ENCODE measurements at regions not wholly inside any gene's neighbourhood (a gene's known extent, or its start where the extent isn't known, plus 50 kb on each side); places are given as distances from the start of the nearest gene placed in this dataset.
"Not testable (repeated sequence)": the region's sequence is repeated elsewhere in the genome, so short reads cannot be mapped to it uniquely, and the experiment has no call there.

DNA sequence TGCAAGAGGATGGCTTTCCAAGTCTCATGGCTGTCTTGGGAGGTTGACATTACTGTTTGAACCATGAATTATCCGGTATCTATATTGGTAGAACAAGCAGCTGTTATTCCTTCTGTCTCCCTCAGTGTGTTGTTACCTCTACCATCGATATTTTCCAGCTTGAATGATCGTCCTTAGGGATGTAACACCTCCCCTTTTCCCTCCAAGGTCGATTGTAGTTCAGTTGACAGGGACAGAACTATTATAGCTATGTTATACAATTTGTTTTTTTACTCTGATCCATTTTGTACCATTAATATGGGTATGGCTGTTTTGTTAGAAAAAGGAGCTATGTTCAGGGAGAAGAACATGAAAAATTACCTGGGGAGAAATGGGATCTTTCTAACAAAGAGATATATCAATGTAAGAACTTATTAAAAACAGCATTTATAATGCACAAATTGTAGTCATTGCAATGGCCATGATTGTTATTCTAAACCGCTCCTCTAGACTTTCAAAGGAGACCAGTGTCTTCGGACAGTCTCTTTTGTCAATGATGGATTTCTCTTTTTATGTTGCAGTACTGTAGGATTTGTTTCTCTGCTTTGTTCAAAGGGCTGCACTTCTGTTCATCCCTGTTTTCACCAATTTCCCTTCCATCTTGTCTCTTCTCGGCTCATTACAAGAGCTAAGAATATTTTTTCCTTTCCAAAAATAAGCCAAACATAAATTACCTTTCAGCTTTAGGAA, 1535.5 kb downstream of the KHDRBS2 start:
- H4K8ac ChIP-seq (ENCODE audit: low read depth, low read length); H4K12ac ChIP-seq (ENCODE audit: low read depth, low read length); H3K14ac ChIP-seq (ENCODE audit: low read length); H4K91ac ChIP-seq (ENCODE audit: low read depth, low read length); H3K9me3 ChIP-seq (ENCODE audit: insufficient read depth, low read depth, low read length); H2AFZ ChIP-seq (ENCODE audit: insufficient read depth, low read length, poor library complexity); H2AK5ac ChIP-seq (ENCODE audit: low read length); H2BK5ac ChIP-seq (ENCODE audit: low read depth, low read length, poor library complexity); H3K23ac ChIP-seq (ENCODE audit: low read length); H3K27me3 ChIP-seq (ENCODE audit: insufficient read depth, low read length); H3K4me1 ChIP-seq (ENCODE audit: control insufficient read depth in 1 of 2, insufficient read depth in 2 of 2, low read length in 2 of 2); H3K4me3 ChIP-seq (ENCODE audit: low read depth, low read length); H3K9ac ChIP-seq (ENCODE audit: low read length); H2BK120ac ChIP-seq (ENCODE audit: insufficient read depth, low read length, poor library complexity); H3K79me1 ChIP-seq (ENCODE audit: low read length); H2BK12ac ChIP-seq (ENCODE audit: low read length); H3K18ac ChIP-seq (ENCODE audit: low read length); DNase-seq; H3K79me2 ChIP-seq (ENCODE audit: control insufficient read depth, insufficient read depth, low read length, poor library complexity); H3K27ac ChIP-seq (ENCODE audit: low read depth, low read length); H3K36me3 ChIP-seq (ENCODE audit: control insufficient read depth in 1 of 2, insufficient read depth in 2 of 2, low read length in 2 of 2); H3K4me2 ChIP-seq (ENCODE audit: low read length); H3K4ac ChIP-seq (ENCODE audit: low read depth, low read length): not testable (repeated sequence)
- no CpG with 5 or more reads among the region's 7 CpGs for WGBS (ENCODE audit: extremely low coverage, insufficient coverage, insufficient read length)

DNA sequence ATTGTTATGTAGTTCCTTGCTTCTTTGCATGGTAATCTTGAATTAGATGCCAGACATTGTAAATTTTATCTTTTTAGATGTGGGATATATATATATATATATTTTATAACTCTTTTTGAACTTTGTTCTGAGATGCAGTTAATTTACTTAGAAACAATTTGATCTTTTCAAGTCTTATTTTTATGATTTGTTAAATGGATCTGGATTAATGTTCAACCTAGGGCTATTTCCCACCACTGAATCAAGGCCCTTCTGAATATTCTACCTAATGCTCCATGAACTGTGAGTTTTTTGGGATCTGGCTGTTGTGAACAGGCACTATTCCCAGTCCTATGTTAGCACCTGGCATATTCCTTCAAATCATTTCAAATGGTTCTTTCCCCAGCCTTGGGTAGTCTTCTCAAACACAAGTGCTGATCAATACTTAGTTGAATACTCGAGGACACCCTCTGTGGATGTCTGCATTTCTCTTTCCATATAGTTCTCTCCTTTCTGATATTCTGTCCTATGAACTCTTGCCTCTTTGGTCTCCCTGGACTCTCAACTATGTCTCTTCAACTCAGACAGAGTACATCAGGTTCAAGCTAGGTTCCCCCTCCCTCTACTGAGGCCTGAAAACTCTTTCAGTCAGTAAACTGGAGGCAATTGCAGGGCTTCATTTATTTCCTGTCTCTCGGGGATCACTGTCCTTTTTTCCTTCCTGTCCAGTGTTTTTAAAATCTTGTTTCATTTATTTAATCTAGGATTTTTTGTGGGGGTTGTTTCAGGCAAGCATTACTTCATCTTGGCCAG, 1538.1 kb downstream of the KHDRBS2 start:
- H2AFZ ChIP-seq (ENCODE audit: insufficient read depth, low read length, poor library complexity); H4K91ac ChIP-seq (ENCODE audit: low read depth, low read length); H2BK12ac ChIP-seq (ENCODE audit: low read length); H3K14ac ChIP-seq (ENCODE audit: low read length); H3K18ac ChIP-seq (ENCODE audit: low read length); H3K79me2 ChIP-seq (ENCODE audit: control insufficient read depth, insufficient read depth, low read length, poor library complexity); H3K4me3 ChIP-seq (ENCODE audit: low read depth, low read length); H2BK120ac ChIP-seq (ENCODE audit: insufficient read depth, low read length, poor library complexity); H2BK5ac ChIP-seq (ENCODE audit: low read depth, low read length, poor library complexity); H4K8ac ChIP-seq (ENCODE audit: low read depth, low read length); H3K27ac ChIP-seq (ENCODE audit: low read depth, low read length); H3K4me2 ChIP-seq (ENCODE audit: low read length); H3K27me3 ChIP-seq (ENCODE audit: insufficient read depth, low read length); H2AK5ac ChIP-seq (ENCODE audit: low read length); H3K79me1 ChIP-seq (ENCODE audit: low read length); H4K12ac ChIP-seq (ENCODE audit: low read depth, low read length); H3K9me3 ChIP-seq (ENCODE audit: insufficient read depth, low read depth, low read length); H3K4ac ChIP-seq (ENCODE audit: low read depth, low read length); H3K4me1 ChIP-seq (ENCODE audit: control insufficient read depth in 1 of 2, insufficient read depth in 2 of 2, low read length in 2 of 2); H3K9ac ChIP-seq (ENCODE audit: low read length); H3K36me3 ChIP-seq (ENCODE audit: control insufficient read depth in 1 of 2, insufficient read depth in 2 of 2, low read length in 2 of 2); H3K23ac ChIP-seq (ENCODE audit: low read length); DNase-seq: not testable (repeated sequence)
- no CpG with 5 or more reads among the region's 2 CpGs for WGBS (ENCODE audit: extremely low coverage, insufficient coverage, insufficient read length)

GRCh38 chr6:60737764-60738425, 1548.1 kb downstream of the KHDRBS2 start:
- not testable (repeated sequence) for H3K4me2 ChIP-seq (ENCODE audit: low read length); H3K14ac ChIP-seq (ENCODE audit: low read length); H3K27ac ChIP-seq (ENCODE audit: low read depth, low read length); H4K12ac ChIP-seq (ENCODE audit: low read depth, low read length); DNase-seq; H2BK5ac ChIP-seq (ENCODE audit: low read depth, low read length, poor library complexity); H3K9me3 ChIP-seq (ENCODE audit: insufficient read depth, low read depth, low read length); H2AK5ac ChIP-seq (ENCODE audit: low read length); H3K79me2 ChIP-seq (ENCODE audit: control insufficient read depth, insufficient read depth, low read length, poor library complexity); H3K36me3 ChIP-seq (ENCODE audit: control insufficient read depth in 1 of 2, insufficient read depth in 2 of 2, low read length in 2 of 2); H4K8ac ChIP-seq (ENCODE audit: low read depth, low read length); H2AFZ ChIP-seq (ENCODE audit: insufficient read depth, low read length, poor library complexity); H2BK120ac ChIP-seq (ENCODE audit: insufficient read depth, low read length, poor library complexity); H3K18ac ChIP-seq (ENCODE audit: low read length); H3K79me1 ChIP-seq (ENCODE audit: low read length); H2BK12ac ChIP-seq (ENCODE audit: low read length); H4K91ac ChIP-seq (ENCODE audit: low read depth, low read length); H3K4me1 ChIP-seq (ENCODE audit: control insufficient read depth in 1 of 2, insufficient read depth in 2 of 2, low read length in 2 of 2); H3K4ac ChIP-seq (ENCODE audit: low read depth, low read length); H3K9ac ChIP-seq (ENCODE audit: low read length); H3K27me3 ChIP-seq (ENCODE audit: insufficient read depth, low read length); H3K4me3 ChIP-seq (ENCODE audit: low read depth, low read length); H3K23ac ChIP-seq (ENCODE audit: low read length)
- no CpG with 5 or more reads among the region's 2 CpGs for WGBS (ENCODE audit: extremely low coverage, insufficient coverage, insufficient read length)

- H3K79me2 ChIP-seq (ENCODE audit: control insufficient read depth, insufficient read depth, low read length, poor library complexity); H2AFZ ChIP-seq (ENCODE audit: insufficient read depth, low read length, poor library complexity); H3K4me1 ChIP-seq (ENCODE audit: control insufficient read depth in 1 of 2, insufficient read depth in 2 of 2, low read length in 2 of 2); H4K8ac ChIP-seq (ENCODE audit: low read depth, low read length); H2BK12ac ChIP-seq (ENCODE audit: low read length); H3K27ac ChIP-seq (ENCODE audit: low read depth, low read length); H3K79me1 ChIP-seq (ENCODE audit: low read length); H3K4me2 ChIP-seq (ENCODE audit: low read length); H3K4ac ChIP-seq (ENCODE audit: low read depth, low read length); H4K12ac ChIP-seq (ENCODE audit: low read depth, low read length); H3K27me3 ChIP-seq (ENCODE audit: insufficient read depth, low read length); H2BK120ac ChIP-seq (ENCODE audit: insufficient read depth, low read length, poor library complexity); H3K36me3 ChIP-seq (ENCODE audit: control insufficient read depth in 1 of 2, insufficient read depth in 2 of 2, low read length in 2 of 2); H2AK5ac ChIP-seq (ENCODE audit: low read length); H3K23ac ChIP-seq (ENCODE audit: low read length); H3K4me3 ChIP-seq (ENCODE audit: low read depth, low read length); H2BK5ac ChIP-seq (ENCODE audit: low read depth, low read length, poor library complexity); H3K9me3 ChIP-seq (ENCODE audit: insufficient read depth, low read depth, low read length); H3K9ac ChIP-seq (ENCODE audit: low read length); H3K14ac ChIP-seq (ENCODE audit: low read length); DNase-seq; H3K18ac ChIP-seq (ENCODE audit: low read length); H4K91ac ChIP-seq (ENCODE audit: low read depth, low read length): not testable (repeated sequence)
- WGBS (ENCODE audit: extremely low coverage, insufficient coverage, insufficient read length) = no CpG with 5 or more reads among the region's 6 CpGs
These were observed 1548.7 kb downstream of the KHDRBS2 start for GRCh38 chr6:60737315-60737714.

All from trophoblast cell (in vitro differentiated cells and primary cell).